ENCODE measurements at regions not wholly inside any gene's neighbourhood (a gene's known extent, or its start where the extent isn't known, plus 50 kb on each side); places are given as distances from the start of the nearest gene placed in this dataset.

- Mint-ChIP-seq H3K4me1 (ENCODE audit: insufficient read depth, unreplicated experiment) (no peaks in the 10 kb centered on the region), H3K27ac (ENCODE audit: low read depth, unreplicated experiment) (no peak overlapping the region), H3K27me3 (ENCODE audit: insufficient read depth, unreplicated experiment) (peaks cover 8% of the 10 kb centered on the region), H3K36me3 (ENCODE audit: insufficient read depth, unreplicated experiment) (no peaks in the 10 kb centered on the region), H3K4me3 (ENCODE audit: unreplicated experiment) (no peak overlapping the region), H3K9me3 (ENCODE audit: unreplicated experiment) (peaks cover 6% of the 10 kb centered on the region)
- CTCF ChIA-PET: no interaction called here
- no peak for DNase-seq (ENCODE audit: unreplicated experiment)
- no peak for TF ChIP-seq CTCF (IDR thresholded peaks at IDR 0.05; ENCODE audit: unreplicated experiment)
- no TSS peak for BruUV-seq (replicated peaks)
- POLR2A ChIA-PET: no interaction called here
- intact Hi-C loops (cut with micrococcal nuclease): no loop called here
These were observed 670.8 kb downstream of the PCDH17 start for GRCh38 chr13:58302349-58302748.

DNA sequence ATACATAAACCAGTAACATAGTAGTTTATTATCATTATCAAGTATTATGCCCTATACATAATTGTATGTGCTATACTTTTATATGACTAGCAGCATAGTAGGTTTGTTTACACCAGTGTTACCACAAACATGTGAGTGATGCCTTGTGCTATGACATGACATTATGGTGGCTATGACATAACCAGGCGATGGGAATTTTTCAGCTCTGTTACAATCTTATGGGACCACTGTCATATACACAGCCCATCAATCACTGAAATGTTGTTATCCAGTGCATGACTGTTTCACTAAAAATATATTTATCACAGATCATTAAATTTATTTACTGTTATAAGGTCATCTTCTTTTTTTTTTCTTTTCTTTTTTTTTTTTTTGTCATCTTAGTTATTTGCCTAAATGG, 674.5 kb downstream of the PCDH17 start:
- H3K36me3 Mint-ChIP-seq (ENCODE audit: insufficient read depth, unreplicated experiment): no peaks in the 10 kb centered on the region
- no peak for TF ChIP-seq CTCF (IDR thresholded peaks at IDR 0.05; ENCODE audit: unreplicated experiment)
- intact Hi-C loops (cut with micrococcal nuclease): no loop called here

GRCh38 chr13:58313219-58313618, 681.7 kb downstream of the PCDH17 start:
- BruUV-seq (replicated peaks): no TSS peak
- no peak for DNase-seq (ENCODE audit: unreplicated experiment)
- POLR2A ChIA-PET: no interaction called here
- H3K27ac Mint-ChIP-seq (ENCODE audit: low read depth, unreplicated experiment): no peak overlapping the region
- H3K27me3 Mint-ChIP-seq (ENCODE audit: insufficient read depth, unreplicated experiment): peaks cover 10% of the 10 kb centered on the region
- intact Hi-C loops (cut with micrococcal nuclease): no loop called here
- no peak for TF ChIP-seq CTCF (IDR thresholded peaks at IDR 0.05; ENCODE audit: unreplicated experiment)
- H3K36me3 Mint-ChIP-seq (ENCODE audit: insufficient read depth, unreplicated experiment): no peaks in the 10 kb centered on the region
- no peaks in the 10 kb centered on the region for H3K4me1 Mint-ChIP-seq (ENCODE audit: insufficient read depth, unreplicated experiment)
- CTCF ChIA-PET: no interaction called here
- no peak overlapping the region for H3K4me3 Mint-ChIP-seq (ENCODE audit: unreplicated experiment)
- H3K9me3 Mint-ChIP-seq (ENCODE audit: unreplicated experiment): peaks cover 15% of the 10 kb centered on the region

More for the DNA sequence above, 674.5 kb downstream of the PCDH17 start:
- no peak overlapping the region for H3K4me3 Mint-ChIP-seq (ENCODE audit: unreplicated experiment)
- H3K4me1 Mint-ChIP-seq (ENCODE audit: insufficient read depth, unreplicated experiment): no peaks in the 10 kb centered on the region
- ChIA-PET CTCF (no interaction called here), POLR2A (no interaction called here)
- BruUV-seq (replicated peaks): no TSS peak
- no peak overlapping the region for H3K27ac Mint-ChIP-seq (ENCODE audit: low read depth, unreplicated experiment)
- DNase-seq (ENCODE audit: unreplicated experiment): no peak
- H3K27me3 Mint-ChIP-seq (ENCODE audit: insufficient read depth, unreplicated experiment): peaks cover 22% of the 10 kb centered on the region
- H3K9me3 Mint-ChIP-seq (ENCODE audit: unreplicated experiment): peaks cover 15% of the 10 kb centered on the region

GRCh38 chr13:58318495-58319167, 687.1 kb downstream of the PCDH17 start:
- ChIA-PET POLR2A (interaction anchor here (0.7 kb wide), 1 partner anchor 1007 kb away, joined by 3 read pairs; no protein-coding TSS in a partner anchor), CTCF (no interaction called here)
- Mint-ChIP-seq H3K27ac (ENCODE audit: low read depth, unreplicated experiment) (no peak overlapping the region), H3K9me3 (ENCODE audit: unreplicated experiment) (no peaks in the 10 kb centered on the region), H3K36me3 (ENCODE audit: insufficient read depth, unreplicated experiment) (no peaks in the 10 kb centered on the region), H3K4me1 (ENCODE audit: insufficient read depth, unreplicated experiment) (no peaks in the 10 kb centered on the region), H3K4me3 (ENCODE audit: unreplicated experiment) (no peak overlapping the region), H3K27me3 (ENCODE audit: insufficient read depth, unreplicated experiment) (no peaks in the 10 kb centered on the region)
- intact Hi-C loops (cut with micrococcal nuclease): no loop called here
- no peak for DNase-seq (ENCODE audit: unreplicated experiment)
- BruUV-seq (replicated peaks): no TSS peak
- no peak for TF ChIP-seq CTCF (IDR thresholded peaks at IDR 0.05; ENCODE audit: unreplicated experiment)
